ENCODE measurements at regions not wholly inside any gene's neighbourhood (a gene's known extent, or its start where the extent isn't known, plus 50 kb on each side); places are given as distances from the start of the nearest gene placed in this dataset.

DNA sequence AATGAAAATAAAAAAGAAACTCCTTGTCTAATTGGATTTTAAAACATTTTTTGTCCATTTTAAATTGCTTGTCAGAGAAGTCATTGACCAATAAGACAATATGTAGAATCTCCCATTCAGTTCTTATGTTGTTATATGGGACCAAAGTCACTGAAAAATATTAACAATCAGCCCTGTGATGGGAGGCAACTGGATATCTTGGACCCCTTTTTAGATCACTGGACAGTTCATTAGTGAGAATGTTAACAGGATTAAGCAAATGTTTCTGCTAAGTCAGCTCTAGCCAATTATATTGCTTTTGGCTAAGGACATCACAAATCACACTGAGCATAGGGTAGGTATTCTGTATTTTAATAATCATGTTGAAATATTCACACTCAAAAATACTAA, 609.1 kb upstream of the USP24 start:
- no peak for FAIRE-seq
- intact Hi-C loops (cut with micrococcal nuclease; ENCODE audit: unreplicated experiment), result no loop called here

DNA sequence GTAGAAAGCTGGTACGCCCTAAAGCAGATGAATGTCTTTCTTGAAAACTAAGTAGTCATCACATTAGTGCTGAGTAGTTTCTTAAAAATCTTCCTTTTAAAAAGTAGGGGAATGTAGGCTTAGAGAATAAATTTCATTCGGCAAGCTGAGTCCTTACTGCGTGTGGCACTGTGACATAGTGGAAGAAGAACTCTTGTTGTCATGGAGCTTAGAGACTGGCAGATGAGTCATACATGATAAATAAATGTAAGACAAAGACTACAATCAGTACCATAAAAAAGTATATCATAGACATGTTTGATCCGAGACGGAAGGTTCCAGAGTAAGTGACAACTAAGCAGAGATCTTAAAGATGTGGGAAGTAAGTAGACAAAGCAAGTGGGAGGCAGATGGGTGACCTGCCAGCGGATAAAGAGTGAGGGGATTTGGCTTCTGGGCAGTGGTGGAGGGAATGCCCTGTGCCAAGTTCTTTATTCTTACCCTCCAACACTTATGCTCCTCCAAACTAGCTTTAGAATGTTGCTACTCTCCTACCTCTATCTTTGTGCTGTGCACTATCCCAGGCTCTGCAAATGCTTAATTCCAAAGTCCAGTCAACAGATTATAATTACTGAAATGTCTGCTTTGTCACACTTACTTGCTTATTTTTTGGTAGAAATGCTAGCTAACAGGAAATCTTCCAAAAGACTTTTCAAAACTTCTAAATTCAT, 608.5 kb upstream of the USP24 start:
- no peak overlapping the region for H3K4me2 ChIP-seq (ENCODE audit: control insufficient read depth, insufficient read depth)
- ChIA-PET RAD21 (ENCODE audit: unreplicated experiment) (no interaction called here), CTCF (interaction anchor here (1.0 to 1.7 kb wide), 2 partner anchors 9 to 11 kb away, joined by 3 read pairs; no protein-coding TSS in a partner anchor), POLR2A (no interaction called here), SMC1A (ENCODE audit: uncharacterized antibody, unreplicated experiment) (no interaction called here)
- no peak for ATAC-seq
- no peak for DNase-seq (ENCODE audit: low read depth, low spot score)
- no peak overlapping the region for H3K9ac ChIP-seq (ENCODE audit: control insufficient read depth, insufficient read depth, low read length)
- H4K20me1 ChIP-seq (ENCODE audit: control insufficient read depth, insufficient read depth), result no peaks in the 10 kb centered on the region
- FAIRE-seq, result no peak
- no peaks in the 10 kb centered on the region for H3K9me3 ChIP-seq (replicated peaks; ENCODE audit: control insufficient read depth, insufficient read depth, low read length)
- BruUV-seq (replicated peaks), result no TSS peak
- in situ Hi-C loops (cut with MboI) (no loop called here), intact Hi-C loops (cut with micrococcal nuclease; ENCODE audit: unreplicated experiment) (no loop called here)
- H3K27me3 ChIP-seq (replicated peaks in 1 of 2; ENCODE audit: control insufficient read depth in 2 of 2, insufficient read depth in 2 of 2, low read length in 1 of 2), result no peaks in the 10 kb centered on the region; a peak in 1 of 4 replicates
- H3K36me3 ChIP-seq (ENCODE audit: control insufficient read depth in 2 of 2, insufficient read depth in 2 of 2, low read length in 1 of 2), result no peaks in the 10 kb centered on the region
- no peaks in the 10 kb centered on the region for H3K79me2 ChIP-seq (ENCODE audit: control insufficient read depth, insufficient read depth, low read length)
- 44% methylated on average over 6 of the region's 6 CpGs for WGBS (ENCODE audit: insufficient coverage, insufficient replicate concordance, low lambda C conversion rate, missing lambda C conversion rate)
- H3K4me1 ChIP-seq (ENCODE audit: control insufficient read depth, insufficient read depth, low read length), result no peaks in the 10 kb centered on the region
- no peak overlapping the region for H2AFZ ChIP-seq (ENCODE audit: control insufficient read depth, low read depth, low read length)
- H3K4me3 ChIP-seq, result no peak overlapping the region
- H3K27ac ChIP-seq (ENCODE audit: control insufficient read depth, insufficient read depth), result no peak overlapping the region
- no peak for TF ChIP-seq TCF3 (IDR thresholded peaks at IDR 0.05; ENCODE audit: borderline replicate concordance, insufficient read depth, low read depth, low read length)
- TF ChIP-seq ZZZ3 (IDR thresholded peaks at IDR 0.05; ENCODE audit: control insufficient read depth, insufficient read length, low read depth), result no peak
- TF ChIP-seq USF1 (IDR thresholded peaks at IDR 0.05; ENCODE audit: borderline replicate concordance, extremely low read length, insufficient read depth, low read depth, low read length), result no peak
- TF ChIP-seq ESRRA (IDR thresholded peaks at IDR 0.05; ENCODE audit: low read length), result no peak
- no peak for TF ChIP-seq CREM (IDR thresholded peaks at IDR 0.05; ENCODE audit: low read depth)
- TF ChIP-seq MTA2 (IDR thresholded peaks at IDR 0.05; ENCODE audit: low read depth), result no peak
- no peak for TF ChIP-seq JUND (IDR thresholded peaks at IDR 0.05; ENCODE audit: low read depth, low read length)
- no peak for TF ChIP-seq SIN3A (IDR thresholded peaks at IDR 0.05; ENCODE audit: low read depth, low read length)
- TF ChIP-seq CBX3 (IDR thresholded peaks at IDR 0.05; ENCODE audit: borderline replicate concordance, low read depth), result no peak
- TF ChIP-seq, protein P1, sequence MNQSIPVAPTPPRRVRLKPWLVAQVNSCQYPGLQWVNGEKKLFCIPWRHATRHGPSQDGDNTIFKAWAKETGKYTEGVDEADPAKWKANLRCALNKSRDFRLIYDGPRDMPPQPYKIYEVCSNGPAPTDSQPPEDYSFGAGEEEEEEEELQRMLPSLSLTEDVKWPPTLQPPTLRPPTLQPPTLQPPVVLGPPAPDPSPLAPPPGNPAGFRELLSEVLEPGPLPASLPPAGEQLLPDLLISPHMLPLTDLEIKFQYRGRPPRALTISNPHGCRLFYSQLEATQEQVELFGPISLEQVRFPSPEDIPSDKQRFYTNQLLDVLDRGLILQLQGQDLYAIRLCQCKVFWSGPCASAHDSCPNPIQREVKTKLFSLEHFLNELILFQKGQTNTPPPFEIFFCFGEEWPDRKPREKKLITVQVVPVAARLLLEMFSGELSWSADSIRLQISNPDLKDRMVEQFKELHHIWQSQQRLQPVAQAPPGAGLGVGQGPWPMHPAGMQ (IDR thresholded peaks at IDR 0.05; ENCODE audit: borderline replicate concordance), result no peak
- TF ChIP-seq ZNF274 (IDR thresholded peaks at IDR 0.05; ENCODE audit: insufficient read depth, insufficient read length), result no peak
- no peak for TF ChIP-seq SMAD5 (IDR thresholded peaks at IDR 0.05; ENCODE audit: low read depth)
- no peak for TF ChIP-seq TCF12 (IDR thresholded peaks at IDR 0.05; ENCODE audit: low read depth, low read length)

More for the DNA sequence above, 609.1 kb upstream of the USP24 start:
- Histone ChIP-seq H3K9me3 (replicated peaks; ENCODE audit: control insufficient read depth, insufficient read depth, low read length) (no peaks in the 10 kb centered on the region), H2AFZ (ENCODE audit: control insufficient read depth, low read depth, low read length) (no peak overlapping the region), H3K27ac (ENCODE audit: control insufficient read depth, insufficient read depth) (no peak overlapping the region), H3K27me3 (replicated peaks in 1 of 2; ENCODE audit: control insufficient read depth in 2 of 2, insufficient read depth in 2 of 2, low read length in 1 of 2) (no peaks in the 10 kb centered on the region; a peak in 1 of 4 replicates), H3K4me1 (ENCODE audit: control insufficient read depth, insufficient read depth, low read length) (no peaks in the 10 kb centered on the region), H3K4me3 (no peak overlapping the region), H3K36me3 (ENCODE audit: control insufficient read depth in 2 of 2, insufficient read depth in 2 of 2, low read length in 1 of 2) (no peaks in the 10 kb centered on the region), H4K20me1 (ENCODE audit: control insufficient read depth, insufficient read depth) (no peaks in the 10 kb centered on the region), H3K9ac (ENCODE audit: control insufficient read depth, insufficient read depth, low read length) (no peak overlapping the region), H3K79me2 (ENCODE audit: control insufficient read depth, insufficient read depth, low read length) (no peaks in the 10 kb centered on the region), H3K4me2 (ENCODE audit: control insufficient read depth, insufficient read depth) (no peak overlapping the region)
- POLR2A ChIA-PET, result no interaction called here
- in situ Hi-C loops (cut with MboI), result no loop called here
- CTCF ChIA-PET, result interaction anchor here (1.0 to 1.7 kb wide), 2 partner anchors 10 to 11 kb away, joined by 3 read pairs; no protein-coding TSS in a partner anchor
- BruUV-seq (replicated peaks), result no TSS peak
- RAD21 ChIA-PET (ENCODE audit: unreplicated experiment), result no interaction called here
- no peak for DNase-seq (ENCODE audit: low read depth, low spot score)
- SMC1A ChIA-PET (ENCODE audit: uncharacterized antibody, unreplicated experiment), result no interaction called here
- ATAC-seq, result no peak
- TF ChIP-seq HDGF (IDR thresholded peaks at IDR 0.05) (no peak), RELA (IDR thresholded peaks at IDR 0.05; ENCODE audit: borderline replicate concordance, partially characterized antibody) (no peak), NFXL1 (IDR thresholded peaks at IDR 0.05; ENCODE audit: borderline replicate concordance) (no peak), CHD1 (IDR thresholded peaks at IDR 0.05; ENCODE audit: low read depth, low read length) (no peak), KAT2A (conservative IDR thresholded peaks at IDR 0.05; ENCODE audit: control insufficient read depth, low read depth, low read length) (no peak), SUZ12 (IDR thresholded peaks at IDR 0.05; ENCODE audit: unreplicated experiment) (no peak)
